ENCODE measurements at regions not wholly inside any gene's neighbourhood (a gene's known extent, or its start where the extent isn't known, plus 50 kb on each side); places are given as distances from the start of the nearest gene placed in this dataset.

DNA sequence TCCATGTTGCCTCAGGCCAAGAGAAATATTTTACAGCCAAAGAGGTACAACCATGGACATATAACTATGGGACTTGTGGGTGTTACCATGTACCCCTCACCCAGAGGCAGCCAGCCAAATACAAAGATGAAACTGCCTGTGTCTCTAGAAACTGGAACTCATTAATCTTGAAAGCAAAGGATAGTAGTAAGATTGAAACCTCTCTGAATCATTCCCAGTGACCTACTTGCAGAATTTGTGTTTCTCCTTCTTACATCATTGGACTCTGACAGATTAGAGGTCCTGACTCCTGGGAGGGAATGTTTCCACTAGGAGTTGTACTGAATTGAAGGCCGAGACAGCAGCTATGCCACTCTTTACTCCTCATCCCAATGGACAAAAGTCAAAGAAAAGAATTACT lies 257.4 kb upstream of the UBASH3B start:
- DNase-seq, result no peak

DNA sequence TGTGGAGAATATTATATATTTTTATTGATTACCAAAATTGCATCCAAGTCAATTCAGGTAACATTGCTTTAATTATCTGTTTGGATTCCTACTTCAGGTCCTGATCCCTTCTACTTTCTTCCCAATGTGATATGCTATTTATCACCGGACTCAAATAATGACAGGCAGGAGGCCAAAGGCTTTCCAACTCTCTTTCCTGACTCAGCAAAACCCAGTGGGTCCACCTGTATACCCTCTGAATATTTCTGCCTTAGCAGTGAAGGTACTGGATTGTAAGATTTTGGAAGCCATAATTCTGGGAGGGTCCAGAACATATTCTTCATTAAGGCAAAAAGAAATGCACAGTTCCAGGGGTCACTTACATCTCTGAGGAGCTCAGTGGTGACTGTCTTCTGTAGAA lies 260.2 kb upstream of the UBASH3B start:
- no peak for DNase-seq

DNA sequence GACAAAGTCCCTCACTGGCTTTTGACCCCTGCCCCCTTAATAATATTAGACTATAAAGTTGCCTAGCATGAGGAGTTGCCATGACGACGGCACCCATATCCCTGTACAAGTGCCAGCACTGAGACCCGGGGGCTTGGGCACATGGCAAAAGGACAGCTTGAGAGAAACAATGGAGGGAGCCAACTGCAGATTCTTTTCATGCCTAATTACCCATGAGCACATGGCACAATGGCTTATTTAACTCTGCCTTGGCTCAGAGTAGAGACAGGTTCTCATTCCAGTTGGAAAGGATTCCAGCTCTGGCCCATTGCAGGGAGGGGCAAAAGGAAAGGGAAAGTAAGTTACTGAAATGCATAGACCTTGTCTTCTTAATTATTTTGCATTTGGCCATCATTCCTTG lies 261.2 kb upstream of the UBASH3B start:
- DNase-seq, result no peak

DNA sequence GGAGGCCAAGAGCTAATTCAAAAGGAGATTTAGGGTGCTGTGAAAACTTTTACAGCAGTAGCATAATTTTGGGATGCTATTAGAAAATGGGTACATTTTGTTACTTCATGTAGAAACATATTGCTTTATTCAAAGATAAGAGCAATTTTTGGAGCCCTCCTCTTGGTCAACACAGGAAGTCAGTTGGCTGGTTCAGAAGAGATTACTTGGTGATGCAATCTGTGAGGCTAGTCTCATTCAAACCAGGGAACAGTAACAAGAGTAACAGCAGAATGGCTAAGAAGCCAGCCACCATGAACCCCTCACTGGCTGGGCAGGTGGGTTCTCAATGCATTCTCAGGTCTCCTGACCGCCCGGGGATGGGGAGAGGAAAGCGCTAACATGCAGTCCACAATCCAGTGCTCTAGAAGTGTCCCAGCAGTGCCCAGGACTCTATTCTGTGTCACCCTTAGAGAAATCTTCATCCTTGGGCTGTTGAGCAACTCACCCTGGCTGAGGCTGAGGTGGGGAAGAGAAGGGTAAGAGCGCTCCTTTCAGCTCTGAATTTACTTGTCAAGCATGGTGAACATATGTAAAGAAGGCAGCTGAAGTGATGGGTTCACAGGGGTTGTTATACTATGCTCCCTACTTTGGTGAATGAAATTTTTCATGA lies 262.2 kb upstream of the UBASH3B start:
- DNase-seq, result no peak

DNA sequence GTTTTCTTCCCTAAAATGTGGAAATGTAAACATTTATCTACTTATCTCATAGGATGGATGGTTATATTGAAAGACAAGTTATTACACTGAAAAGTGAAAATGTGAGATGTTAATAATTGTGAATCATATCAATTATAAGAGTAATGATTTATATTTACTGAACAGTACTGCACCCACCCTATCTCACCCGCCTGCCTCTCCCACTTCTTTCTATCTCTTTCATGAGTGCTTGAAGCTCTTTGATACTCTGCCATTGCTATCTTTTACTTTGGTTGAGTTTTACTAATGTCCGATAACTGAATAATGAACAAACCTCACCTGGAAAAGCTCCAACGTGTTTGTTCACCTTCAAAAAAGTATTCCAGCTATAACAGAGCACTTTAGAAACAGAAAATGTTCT lies 263.0 kb upstream of the UBASH3B start:
- no peak for DNase-seq

DNA sequence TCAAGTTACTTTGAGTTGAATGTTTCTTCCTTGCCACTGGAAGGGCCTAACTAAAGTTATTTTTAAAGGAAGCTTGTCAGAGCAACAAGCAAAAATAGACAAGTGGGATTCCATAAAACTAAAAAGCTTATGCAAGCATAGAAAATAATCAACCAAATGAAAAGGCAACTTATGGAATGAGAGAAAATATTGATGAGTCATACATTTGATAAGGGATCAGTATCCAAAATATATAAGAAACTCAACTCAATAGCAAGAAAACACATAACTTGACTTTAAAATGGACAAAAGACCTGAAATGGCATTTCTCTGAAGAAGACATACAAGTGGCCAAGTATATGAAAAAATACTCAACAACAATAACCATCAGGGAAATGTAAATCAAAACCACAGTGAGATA lies 264.5 kb upstream of the UBASH3B start:
- DNase-seq, result no peak

DNA sequence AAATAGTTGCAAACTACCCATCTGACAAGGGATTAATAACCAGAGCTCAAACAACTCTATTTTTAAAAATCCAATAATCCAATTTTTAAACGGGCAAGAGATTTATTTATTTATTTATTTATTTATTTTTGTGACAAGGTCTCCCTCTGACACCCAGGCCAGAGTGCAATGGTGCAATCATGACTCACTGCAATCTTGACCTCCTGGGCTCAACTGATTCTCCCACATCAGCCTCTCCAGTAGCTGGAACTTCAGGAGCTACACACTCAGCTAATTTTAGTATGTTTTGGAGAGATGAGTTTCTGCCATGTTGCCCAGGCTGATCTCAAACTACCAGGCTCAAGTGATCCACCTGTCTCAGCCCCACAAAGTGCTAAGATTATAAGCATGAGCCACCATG lies 267.2 kb upstream of the BLID start:
- no peak for DNase-seq

DNA sequence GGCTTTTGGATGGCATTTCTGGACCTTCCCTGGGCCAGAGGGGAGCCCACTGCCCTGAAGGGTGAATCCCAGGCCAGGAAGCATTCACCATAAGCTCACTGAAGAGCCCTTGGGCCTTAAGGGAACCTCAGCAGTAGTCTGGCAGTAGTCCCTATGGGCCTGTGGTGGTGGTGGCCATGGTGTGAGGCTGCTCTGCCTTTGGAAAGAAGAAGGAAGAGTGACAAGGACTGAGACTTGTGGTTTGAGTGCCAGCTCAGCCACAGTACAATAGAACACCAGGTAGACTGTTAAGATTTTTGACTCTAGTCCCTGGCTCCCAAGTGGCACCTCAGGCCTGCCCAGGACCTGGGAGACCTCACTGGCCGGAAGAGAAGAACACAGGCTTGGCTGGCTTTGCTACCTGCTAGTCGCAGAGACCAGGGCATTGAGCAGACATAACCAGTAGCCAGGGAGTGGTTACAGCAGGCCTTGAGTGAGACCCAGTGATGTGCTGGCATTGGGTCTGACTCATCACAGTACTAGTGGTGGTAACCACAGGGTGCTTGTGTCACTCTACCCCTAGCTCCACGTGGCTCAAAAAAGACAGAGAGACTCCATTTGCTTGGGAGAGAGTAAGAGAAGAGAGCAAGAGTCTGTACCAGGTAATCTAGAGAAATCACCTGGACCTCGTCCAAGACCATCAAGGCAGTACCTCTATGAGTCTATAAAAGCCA lies 259.8 kb upstream of the BLID start:
- DNase-seq, result no peak

DNA sequence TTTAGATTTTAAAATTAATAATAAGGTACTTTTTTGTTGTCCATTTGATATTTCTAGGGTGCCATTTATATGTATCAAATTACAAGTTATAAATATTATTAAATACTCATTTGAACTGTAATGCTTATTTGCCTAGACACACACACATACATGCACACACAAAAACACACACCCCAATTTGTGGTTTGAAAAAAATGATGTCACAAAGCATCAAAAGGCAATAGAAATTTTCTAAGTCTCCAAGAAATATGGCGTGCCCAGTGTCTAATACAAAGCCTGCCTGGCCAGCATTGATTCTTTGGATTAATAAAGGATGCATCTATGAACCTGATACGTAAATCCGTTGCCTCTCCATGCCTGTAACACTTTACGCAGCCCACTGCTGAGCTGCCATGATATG lies 252.8 kb upstream of the BLID start:
- DNase-seq, result no peak

DNA sequence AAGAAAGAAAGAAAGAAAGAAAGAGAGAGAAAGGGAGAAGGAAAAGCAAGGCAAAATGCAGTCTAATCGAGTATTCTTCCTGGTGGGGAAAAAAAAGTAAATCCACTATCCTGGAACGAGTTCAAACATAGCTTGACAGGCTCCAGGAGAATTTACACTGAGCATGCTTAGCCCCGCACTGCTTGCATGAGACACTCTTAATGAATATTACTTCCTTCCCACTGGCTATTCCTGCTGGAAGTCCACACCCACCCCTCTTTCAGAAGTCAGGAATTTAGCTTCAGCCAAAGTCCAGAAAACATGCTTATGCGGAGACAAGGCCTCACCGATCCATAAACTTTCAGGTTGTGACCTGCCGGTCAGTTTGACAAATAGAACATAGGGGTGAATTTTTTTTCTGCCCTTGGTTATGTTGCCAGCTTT lies 251.8 kb upstream of the BLID start:
- DNase-seq, result no peak

DNA sequence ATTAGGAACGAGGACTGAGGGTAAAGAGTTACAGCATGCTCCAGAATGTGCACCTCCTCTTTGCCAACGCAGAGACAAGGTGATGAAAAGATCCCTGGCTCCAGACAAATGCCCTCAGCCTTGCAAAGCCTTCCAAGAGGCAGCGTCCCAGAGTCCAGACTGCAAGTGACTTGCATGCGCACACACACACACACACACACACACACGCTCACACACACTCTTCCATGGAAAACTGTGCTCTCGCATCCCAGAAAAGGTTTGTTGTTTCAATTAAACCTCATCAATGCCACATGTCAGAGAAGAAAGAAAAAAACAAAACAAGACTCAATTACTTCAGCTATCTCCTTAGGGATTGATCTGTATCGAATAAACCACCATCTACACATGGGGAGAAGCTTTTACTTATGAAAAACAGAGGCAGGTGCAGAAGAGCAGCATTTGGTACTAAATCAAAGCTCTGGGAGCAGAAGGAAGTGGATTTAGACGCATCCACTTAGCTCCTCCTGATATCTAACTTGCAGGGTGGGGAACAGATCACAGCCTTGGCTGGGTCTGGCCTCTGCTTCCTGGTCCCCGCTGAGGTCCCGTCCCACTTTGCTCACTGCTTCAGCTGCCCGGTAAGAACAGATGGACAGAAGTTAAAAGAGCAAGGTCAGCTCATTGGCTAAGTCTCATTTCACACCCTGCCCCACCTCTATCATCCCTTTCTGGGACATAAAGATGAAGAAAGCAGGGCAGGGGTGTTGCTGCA lies 249.8 kb upstream of the BLID start:
- no peak for DNase-seq

DNA sequence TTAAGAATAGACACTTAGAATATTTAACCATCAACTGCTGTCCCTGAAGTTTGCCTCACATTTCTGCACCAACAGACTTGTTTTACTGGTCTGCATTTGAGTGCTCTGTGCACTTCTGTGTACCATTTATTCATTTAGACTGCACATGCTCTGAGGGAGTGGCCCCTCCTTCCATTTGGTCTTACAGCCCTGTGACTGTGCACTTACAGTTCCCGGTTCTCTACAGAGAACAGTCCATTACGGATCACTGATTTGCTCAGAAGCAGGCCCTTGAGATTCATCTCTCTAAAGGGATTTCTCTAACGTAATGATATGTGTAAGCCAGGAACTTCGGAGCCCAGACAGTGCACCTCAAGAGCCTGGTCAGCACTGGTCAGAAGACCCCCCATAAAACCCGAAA lies 247.3 kb upstream of the BLID start:
- no peak for DNase-seq

DNA sequence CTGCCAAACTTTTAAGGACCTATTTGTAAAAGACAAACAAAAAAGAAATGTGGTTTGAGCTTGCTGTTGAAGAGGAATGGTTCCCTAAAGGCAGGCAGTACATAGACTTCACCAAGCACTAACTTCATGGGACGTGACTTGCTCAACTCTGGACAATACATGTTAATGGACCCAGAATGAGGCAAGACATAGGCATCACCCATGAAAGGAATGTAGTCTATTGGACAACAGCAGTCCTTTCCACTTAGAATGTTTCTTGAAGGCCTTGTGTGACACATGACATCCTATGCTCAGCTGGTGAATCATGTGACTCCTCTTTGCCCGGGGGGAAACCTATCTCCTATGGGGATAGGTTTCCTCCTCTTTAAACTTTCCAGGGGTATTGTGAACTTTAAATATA lies 246.4 kb upstream of the BLID start:
- DNase-seq, result no peak

DNA sequence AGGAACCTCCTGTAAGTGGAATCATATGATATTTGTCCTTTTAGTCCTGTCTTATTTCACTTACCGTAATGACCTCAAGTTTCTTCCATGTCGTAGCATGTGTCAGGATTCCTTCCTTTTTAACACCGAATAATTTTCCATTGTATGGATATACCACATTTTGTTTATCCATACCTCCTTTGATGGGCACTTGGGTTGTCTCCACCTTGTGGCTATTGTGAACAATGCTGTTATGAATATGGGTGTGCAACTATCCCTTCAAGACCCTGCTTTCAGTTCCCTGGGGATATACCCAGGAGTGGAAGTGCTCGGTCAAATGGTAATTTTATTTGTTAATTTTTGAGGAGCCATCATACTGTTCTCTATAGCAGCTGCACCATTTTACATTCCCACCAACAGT lies 244.9 kb upstream of the BLID start:
- no peak for DNase-seq

DNA sequence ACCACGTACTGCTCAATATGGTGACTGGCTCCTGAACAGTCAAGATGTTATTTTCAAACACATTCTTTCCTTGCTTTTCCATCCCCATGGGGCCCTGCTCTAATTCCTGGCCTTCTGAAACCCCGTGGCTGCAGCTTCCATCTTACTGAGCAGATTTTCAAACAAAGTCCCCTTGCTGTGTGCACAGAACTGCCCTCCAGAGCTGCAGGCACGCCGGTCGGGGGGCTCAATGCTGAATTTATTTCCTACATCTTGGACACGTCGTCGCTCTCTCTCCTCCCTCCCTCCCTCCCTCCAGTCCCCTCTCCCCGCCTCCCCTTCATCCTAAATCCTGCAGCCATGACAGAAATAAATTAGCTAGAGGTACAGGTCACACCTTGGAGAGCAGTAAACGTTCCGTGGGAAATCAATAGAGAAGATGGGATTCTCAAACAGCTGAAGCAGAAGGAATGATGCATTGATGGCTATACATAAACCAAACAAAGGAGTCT lies 243.1 kb upstream of the BLID start:
- no peak for DNase-seq

DNA sequence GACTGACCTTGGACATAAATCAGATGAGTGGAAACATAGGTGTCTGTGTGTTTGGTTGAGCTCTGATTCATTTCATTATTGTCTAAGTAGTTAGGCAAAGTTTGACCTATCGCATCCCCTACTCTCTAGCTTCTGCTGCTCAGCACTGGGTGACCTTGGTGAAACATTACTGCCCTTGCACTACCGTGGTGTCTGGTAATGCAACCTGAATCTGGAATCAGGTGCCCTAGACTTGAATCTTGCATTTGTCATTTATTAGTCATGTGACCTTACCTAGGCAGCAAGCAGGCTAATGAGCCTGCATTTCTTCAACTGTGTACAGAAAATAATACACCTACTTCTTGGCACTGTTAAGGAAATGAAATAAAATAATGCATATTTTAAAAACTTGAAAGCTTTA lies 242.3 kb upstream of the BLID start:
- DNase-seq, result no peak

DNA sequence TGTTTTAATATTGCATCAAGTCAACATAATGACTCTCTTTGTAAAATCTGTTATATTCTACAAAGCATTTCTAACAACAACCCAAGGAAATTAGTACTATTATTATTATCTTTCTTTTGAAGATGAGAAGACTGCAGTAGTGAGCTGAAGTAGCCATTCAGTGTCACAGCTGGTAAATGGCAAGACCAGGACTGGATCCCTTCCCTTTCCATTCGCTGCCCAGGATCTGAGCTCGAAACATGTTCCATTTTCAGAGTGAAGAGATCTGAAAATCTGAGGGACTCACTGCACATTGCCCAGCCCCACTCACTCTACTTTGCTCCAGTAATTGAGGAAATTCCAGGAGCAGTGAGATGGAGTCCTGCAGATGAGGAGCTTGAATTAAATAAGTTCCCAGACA lies 240.0 kb upstream of the BLID start:
- DNase-seq, result no peak

DNA sequence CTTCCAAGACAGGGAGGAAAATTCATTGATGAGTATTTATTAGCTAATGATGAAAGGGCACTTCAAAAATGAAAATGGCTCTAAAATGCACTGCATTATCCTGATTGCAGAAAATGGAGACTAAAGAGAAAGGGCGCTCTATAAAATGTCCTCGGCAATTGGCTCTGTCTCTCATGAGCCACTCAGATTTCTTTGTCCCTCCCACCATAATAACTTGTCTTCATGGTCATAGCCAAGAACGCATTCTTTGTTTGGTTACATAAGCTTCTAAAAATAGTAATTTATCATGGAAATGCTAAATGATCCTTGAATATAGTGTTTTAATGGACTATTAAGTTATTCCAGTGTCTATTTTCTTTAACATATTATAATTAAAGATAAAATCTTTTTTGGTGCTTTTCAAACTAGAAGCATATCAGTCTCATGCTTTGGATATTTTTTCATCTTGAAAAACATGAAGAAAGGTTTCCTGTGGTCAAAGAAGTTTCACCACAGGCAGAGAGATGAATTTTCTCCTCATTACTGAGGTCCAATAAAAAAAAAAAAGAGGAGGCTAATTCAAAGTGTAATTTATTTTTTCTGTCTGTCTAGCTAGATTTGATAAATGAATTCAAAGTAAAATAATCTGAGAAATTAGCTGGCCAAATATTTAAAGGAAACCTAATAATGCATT lies 238.1 kb upstream of the BLID start:
- no peak for DNase-seq

DNA sequence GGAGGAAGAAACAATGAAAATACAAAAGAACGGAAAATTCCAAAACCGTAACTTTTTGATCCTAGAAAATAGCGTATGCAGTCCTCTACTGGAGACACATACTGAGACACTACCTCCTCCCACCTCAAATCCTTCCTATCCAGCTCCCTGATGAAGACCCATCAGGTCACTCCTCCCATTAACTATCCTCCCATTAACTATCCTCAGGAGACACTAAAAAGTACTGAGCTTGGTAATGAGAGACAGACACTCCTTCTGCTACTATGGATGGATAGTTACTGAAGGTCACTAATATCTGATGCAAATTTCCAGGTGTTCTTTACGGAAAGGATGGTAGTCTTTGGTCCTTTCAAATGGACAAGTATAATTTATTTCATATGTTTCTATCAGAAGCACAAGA lies 237.5 kb upstream of the BLID start:
- no peak for DNase-seq

DNA sequence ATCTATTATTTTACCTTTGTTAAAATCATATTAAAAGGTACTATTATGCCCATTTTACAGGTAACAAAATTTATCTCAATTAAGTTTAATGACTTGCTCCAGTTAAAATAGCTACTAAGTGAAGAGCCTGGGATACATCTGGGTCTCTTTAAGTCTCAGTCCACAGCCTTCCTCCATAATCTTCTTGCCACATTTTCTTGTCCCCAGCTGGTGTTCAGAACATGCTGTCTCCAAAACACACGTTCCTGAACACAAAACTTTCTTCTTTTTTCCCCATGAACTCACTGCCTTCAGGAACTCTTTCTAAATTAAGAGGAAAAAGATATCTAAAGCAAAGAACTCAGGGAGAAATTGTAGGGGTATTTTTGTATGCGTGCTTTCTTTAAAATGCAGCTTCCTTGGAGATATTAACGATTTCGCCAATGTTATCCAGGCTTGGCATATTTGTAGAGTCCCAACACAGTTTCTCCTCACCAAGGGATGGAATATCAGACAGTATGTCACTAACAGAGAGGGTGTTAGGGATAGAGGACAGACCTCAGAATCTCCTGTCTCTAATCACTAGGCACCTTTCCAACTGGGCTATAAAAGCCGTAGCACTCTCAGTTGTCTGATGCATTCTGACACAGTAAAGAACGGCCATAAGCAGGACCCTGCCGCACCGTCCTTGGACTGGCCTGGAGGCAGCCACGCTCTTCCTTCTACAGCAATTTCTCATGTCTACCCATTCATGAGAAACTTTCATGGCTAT lies 232.8 kb upstream of the BLID start:
- no peak for DNase-seq

DNA sequence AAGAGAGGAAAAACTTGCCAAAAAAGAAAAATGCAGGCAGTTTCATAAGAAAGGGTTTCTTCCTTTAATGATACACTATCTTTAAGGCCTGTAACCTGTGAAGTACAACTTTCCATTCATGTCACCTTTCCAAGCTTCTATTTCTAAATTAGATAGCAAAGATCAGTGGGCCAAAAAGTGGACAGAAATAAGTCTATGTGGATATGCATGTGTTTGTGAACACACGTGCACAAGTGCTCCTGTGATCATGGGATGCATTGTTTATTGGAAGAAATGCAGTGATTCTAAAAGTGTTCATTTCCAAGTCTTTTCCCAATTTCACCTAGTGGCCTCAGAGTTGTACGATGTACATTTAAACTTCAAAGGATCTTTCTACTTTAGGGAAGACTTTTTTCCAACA lies 230.0 kb upstream of the BLID start:
- no peak for DNase-seq

DNA sequence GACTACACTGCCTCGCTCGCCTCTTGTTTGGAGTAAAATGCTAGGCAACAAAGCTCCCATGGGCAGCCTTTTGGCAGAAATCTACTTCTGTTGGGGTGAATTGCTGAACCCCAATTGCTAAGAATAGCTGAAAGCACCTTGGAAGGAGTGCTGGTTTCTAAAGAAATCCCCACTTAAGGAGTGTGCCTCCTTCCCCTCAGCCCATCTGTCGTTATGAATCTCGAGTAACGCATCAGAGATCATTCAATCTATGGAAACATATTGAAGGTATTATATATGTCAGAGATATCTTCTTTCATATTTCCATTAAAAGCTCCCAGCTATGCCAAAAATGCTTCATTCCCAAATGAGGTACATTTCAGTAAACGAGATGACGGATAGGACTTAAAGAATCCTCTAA lies 229.6 kb upstream of the BLID start:
- DNase-seq, result no peak

DNA sequence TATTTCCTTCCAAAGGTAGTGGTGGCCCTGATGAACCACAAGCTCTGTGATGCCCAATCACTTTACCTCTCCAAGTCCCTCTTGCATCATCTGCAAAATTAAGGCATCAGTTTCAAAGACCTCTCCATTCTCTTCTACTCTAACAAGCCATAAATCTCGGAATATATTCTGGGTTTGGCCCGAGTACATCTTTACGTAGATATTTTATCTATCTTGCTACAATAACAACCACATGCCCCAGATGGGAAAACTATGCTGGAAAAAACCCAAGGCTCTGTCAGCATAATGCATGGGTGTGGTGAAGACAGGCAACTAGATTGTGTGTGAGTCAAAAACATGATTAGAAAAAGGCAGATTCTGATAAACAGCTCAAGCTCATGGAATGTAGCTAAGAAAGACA lies 228.2 kb upstream of the BLID start:
- no peak for DNase-seq
